GM12878 (cell line): ENCODE measurements at regions not wholly inside any gene's neighbourhood (a gene's known extent, or its start where the extent isn't known, plus 50 kb on each side); places are given as distances from the start of the nearest gene placed in this dataset.
"Not testable (repeated sequence)": the region's sequence is repeated elsewhere in the genome, so short reads cannot be mapped to it uniquely, and the experiment has no call there.

Experiments
- ATF7 ChIP-seq: fragments of 450-650 bp; IDR thresholded peaks from 2 replicates; pipeline ENCODE4 v1.6.1; 2016; ENCODE audit warnings: low read depth, mild to moderate bottlenecking
- JUNB ChIP-seq: IDR thresholded peaks from 2 replicates; pipeline ENCODE4 v1.6.1; 2016; ENCODE audit warnings: antibody characterized with exemption, mild to moderate bottlenecking
- TCF12 ChIP-seq: IDR thresholded peaks from 2 replicates; pipeline ENCODE4 v1.6.1; 2011; ENCODE audit warnings: low read depth, mild to moderate bottlenecking, low read length
- ZNF384 ChIP-seq: IDR thresholded peaks from 2 replicates; pipeline ENCODE4 v1.6.1; 2012; ENCODE audit warnings: low read depth, mild to moderate bottlenecking, low read length, improper control_type of control experiment, borderline replicate concordance
- ZNF622 ChIP-seq: fragments of 450-650 bp; IDR thresholded peaks from 2 replicates; pipeline ENCODE4 v1.6.1; 2017; ENCODE audit warnings: mild to moderate bottlenecking, inconsistent platforms

- not testable (repeated sequence) for TF ChIP-seq TCF12, ATF7, ZNF384, JUNB, ZNF622
These were observed 382.7 kb downstream of the GLRX3 start for GRCh38 chr10:130518921-130519320.
